Esophagus squamous epithelium (tissue), 5 donors: ENCODE measurements at regions not wholly inside any gene's neighbourhood (a gene's known extent, or its start where the extent isn't known, plus 50 kb on each side); places are given as distances from the start of the nearest gene placed in this dataset.

ENCODE experiments used
- DNase-seq: peaks from one replicate; lab custom pipeline; 2025; lab: John Stamatoyannopoulos, UW
- H3K27ac ChIP-seq, 4 donors: fragments of 200-600 bp; sonication (generic); one replicate each; pipeline ENCODE4 v1.5.1; 2016 to 2019; ENCODE audit warnings: mild to moderate bottlenecking in 1 of 4
- H3K27me3 ChIP-seq, 4 donors: fragments of 200-600 bp; sonication (generic); 1 replicate in 3 of 4; 2 replicates in 1 of 4; pipeline versions ENCODE4 v1.5.1 to v1.6.0; 2017 to 2021; ENCODE audit warnings: antibody characterized with exemption in 1 of 4
- H3K36me3 ChIP-seq, 3 donors: fragments of 200-600 bp; sonication (generic); one replicate each; pipeline ENCODE4 v1.5.1; 2016 to 2019
- H3K4me1 ChIP-seq, 3 donors: fragments of 200-600 bp; sonication (generic); one replicate each; pipeline ENCODE4 v1.5.1; 2017 to 2019
- H3K4me3 ChIP-seq, 4 donors: fragments of 200-600 bp; sonication (generic); 1 replicate in 3 of 4; 2 replicates in 1 of 4; pipeline ENCODE4 v1.5.1; 2016 to 2019; ENCODE audit warnings: mild to moderate bottlenecking in 2 of 4, moderate library complexity in 1 of 4
- H3K9me3 ChIP-seq, 3 donors: fragments of 200-600 bp; sonication (generic); one replicate each; pipeline ENCODE4 v1.5.1; 2016 to 2019
- POLR2A ChIP-seq, 4 donors: fragments of 450-650 bp; IDR thresholded peaks; one replicate each; pipeline ENCODE4 v1.6.1; 2017; ENCODE audit warnings: antibody characterized with exemption in 4 of 4, mild to moderate bottlenecking in 4 of 4, moderate library complexity in 3 of 4
- WGBS, 2 donors: methylation state at CpG; one replicate each; pipeline ENCODE4 v1.1.5; 2018; 5-methylcytosine and 5-hydroxymethylcytosine counted together
- intact Hi-C: fragments of 100-400 bp; cut with DNase I; formaldehyde crosslinking; loops from one replicate; pipeline ENCODE4 v1.15.0; 2022
- TF ChIP-seq, protein P1 (sequence below), 6 experiments: fragments of 450-650 bp in 4 of 6; fragments of 200-600 bp in 2 of 6; sonication (generic) in 2 of 6; IDR thresholded peaks; one replicate each; pipeline ENCODE4 v1.5.1; 2016 to 2019; ENCODE audit warnings: antibody characterized with exemption in 6 of 6, mild to moderate bottlenecking in 4 of 6, moderate library complexity in 4 of 6
- donor health status: DM: yes; HTN: yes; CAD: no.

- WGBS, 2 donors, result 59 to 72% methylated on average over 25 to 31 of the region's 56 CpGs
These were observed 328.1 kb downstream of the ALG10 start for GRCh38 chr12:34350092-34351041.

DNA sequence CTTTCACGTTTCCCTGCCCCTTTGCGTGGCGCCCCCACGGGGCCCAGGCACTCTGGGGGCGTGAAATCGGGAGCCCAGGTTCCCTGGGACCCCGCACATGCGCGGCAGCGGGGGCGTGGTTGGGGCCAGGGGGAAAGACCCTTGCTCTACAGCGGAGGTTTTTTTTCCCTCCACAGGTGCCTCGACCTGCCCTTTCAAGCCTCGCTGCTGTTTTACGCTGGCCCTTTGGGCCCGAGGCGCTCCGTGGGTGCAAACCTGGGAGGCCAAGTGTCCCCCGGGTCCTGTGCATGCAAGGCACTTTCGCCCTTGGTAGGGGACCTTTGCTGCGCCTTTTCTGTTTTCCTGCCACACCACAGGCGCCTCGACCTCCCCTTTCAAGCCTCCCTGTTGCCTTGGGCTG lies 329.8 kb downstream of the ALG10 start:
- Histone ChIP-seq H3K36me3 (no peaks in the 10 kb centered on the region), H3K27me3 (peaks cover 0 to 9% (median 0%) of the 10 kb centered on the region in 4 donors), H3K4me3 (no peak overlapping the region), H3K4me1 (no peaks in the 10 kb centered on the region), H3K27ac (no peak overlapping the region), H3K9me3 (peaks cover 0 to 100% (median 94%) of the 10 kb centered on the region in 3 donors)
- intact Hi-C loops, result no loop called here
- TF ChIP-seq POLR2A (IDR thresholded peaks at IDR 0.05), result no peak
- TF ChIP-seq, protein P1, sequence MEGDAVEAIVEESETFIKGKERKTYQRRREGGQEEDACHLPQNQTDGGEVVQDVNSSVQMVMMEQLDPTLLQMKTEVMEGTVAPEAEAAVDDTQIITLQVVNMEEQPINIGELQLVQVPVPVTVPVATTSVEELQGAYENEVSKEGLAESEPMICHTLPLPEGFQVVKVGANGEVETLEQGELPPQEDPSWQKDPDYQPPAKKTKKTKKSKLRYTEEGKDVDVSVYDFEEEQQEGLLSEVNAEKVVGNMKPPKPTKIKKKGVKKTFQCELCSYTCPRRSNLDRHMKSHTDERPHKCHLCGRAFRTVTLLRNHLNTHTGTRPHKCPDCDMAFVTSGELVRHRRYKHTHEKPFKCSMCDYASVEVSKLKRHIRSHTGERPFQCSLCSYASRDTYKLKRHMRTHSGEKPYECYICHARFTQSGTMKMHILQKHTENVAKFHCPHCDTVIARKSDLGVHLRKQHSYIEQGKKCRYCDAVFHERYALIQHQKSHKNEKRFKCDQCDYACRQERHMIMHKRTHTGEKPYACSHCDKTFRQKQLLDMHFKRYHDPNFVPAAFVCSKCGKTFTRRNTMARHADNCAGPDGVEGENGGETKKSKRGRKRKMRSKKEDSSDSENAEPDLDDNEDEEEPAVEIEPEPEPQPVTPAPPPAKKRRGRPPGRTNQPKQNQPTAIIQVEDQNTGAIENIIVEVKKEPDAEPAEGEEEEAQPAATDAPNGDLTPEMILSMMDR (IDR thresholded peaks at IDR 0.05), result no peak
- WGBS, 2 donors, result 69 to 72% methylated on average over 14 to 19 of the region's 23 CpGs
- DNase-seq, result no peak

More at GRCh38 chr12:34350092-34351041, 328.1 kb downstream of the ALG10 start:
- Histone ChIP-seq H3K4me3 (no peak overlapping the region), H3K36me3 (no peaks in the 10 kb centered on the region), H3K27me3 (peaks cover 0 to 9% (median 0%) of the 10 kb centered on the region in 4 donors), H3K4me1 (no peaks in the 10 kb centered on the region), H3K27ac (no peak overlapping the region), H3K9me3 (peaks cover 0 to 100% (median 93%) of the 10 kb centered on the region in 3 donors)
- TF ChIP-seq POLR2A (IDR thresholded peaks at IDR 0.05), result no peak
- TF ChIP-seq, protein P1 (IDR thresholded peaks at IDR 0.05), result no peak
- no peak for DNase-seq
- intact Hi-C loops, result no loop called here

DNA sequence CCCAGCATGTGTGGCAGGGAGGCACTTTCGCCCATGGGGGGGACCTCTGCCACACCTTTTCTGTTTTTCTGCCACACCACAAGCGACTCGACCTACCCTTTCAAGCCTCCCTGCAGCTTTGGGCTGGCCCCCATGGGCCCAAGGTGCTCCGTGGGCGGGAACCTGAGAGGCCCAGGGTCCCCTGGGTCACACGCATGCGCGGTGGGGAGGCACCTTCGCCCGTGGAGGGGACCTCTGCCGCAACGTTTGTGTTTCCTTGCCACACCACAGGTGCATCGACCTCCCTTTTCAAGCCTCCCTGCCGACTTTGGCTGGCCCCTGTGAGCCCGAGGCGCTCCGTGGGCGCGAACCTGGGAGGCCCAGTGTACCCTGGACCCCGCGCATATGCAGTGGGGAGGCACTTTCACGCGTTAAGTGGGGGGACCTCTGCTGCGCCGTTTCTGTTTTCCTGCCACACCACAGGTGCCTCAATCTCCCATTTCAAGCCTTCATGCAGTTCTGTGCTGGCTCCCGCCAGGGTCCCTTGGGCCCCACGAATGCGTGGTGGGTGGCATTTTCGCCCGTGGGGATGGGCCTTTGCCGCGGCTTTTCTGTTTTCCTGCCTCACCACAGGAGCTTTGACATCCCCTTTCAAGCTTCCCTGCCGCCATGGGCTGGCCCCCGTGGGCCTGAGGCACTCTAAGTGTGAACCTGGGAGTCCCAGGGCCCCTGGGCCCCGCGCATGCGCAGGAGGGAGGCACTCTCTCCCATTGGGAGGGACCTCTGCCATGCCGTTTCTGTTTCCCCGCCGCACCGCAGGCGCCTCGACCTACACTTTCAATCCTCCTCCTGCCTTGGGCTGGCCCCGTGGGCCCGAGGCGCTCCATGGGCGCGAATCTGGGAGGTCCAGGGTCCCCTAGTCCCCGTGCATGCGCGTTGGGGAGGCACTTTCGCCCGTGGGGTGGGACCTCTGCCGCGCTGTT lies 332.2 kb downstream of the ALG10 start:
- 55 to 65% methylated on average over 21 to 36 of the region's 55 CpGs for WGBS, 2 donors
- TF ChIP-seq POLR2A (IDR thresholded peaks at IDR 0.05), result no peak
- TF ChIP-seq, protein P1 (IDR thresholded peaks at IDR 0.05), result no peak

GRCh38 chr12:34356233-34356987 lies 334.1 kb downstream of the ALG10 start:
- no peaks in the 10 kb centered on the region for H3K4me1 ChIP-seq
- H3K27ac ChIP-seq, result no peak overlapping the region
- no peak for DNase-seq
- H3K36me3 ChIP-seq, result no peaks in the 10 kb centered on the region
- H3K27me3 ChIP-seq, result peaks cover 0 to 9% (median 0%) of the 10 kb centered on the region in 4 donors
- 66 to 81% methylated on average over 12 to 18 of the region's 39 CpGs for WGBS, 2 donors
- TF ChIP-seq, protein P1 (IDR thresholded peaks at IDR 0.05), result no peak
- no peak for TF ChIP-seq POLR2A (IDR thresholded peaks at IDR 0.05)
- no peak overlapping the region for H3K4me3 ChIP-seq
- intact Hi-C loops, result no loop called here
- H3K9me3 ChIP-seq, result peaks cover 0 to 100% (median 88%) of the 10 kb centered on the region in 3 donors

More for the DNA sequence above, 332.2 kb downstream of the ALG10 start:
- H3K36me3 ChIP-seq, result no peaks in the 10 kb centered on the region
- H3K9me3 ChIP-seq, result peaks cover 0 to 100% (median 89%) of the 10 kb centered on the region in 3 donors
- intact Hi-C loops, result no loop called here
- no peak for DNase-seq
- H3K4me3 ChIP-seq, result no peak overlapping the region
- H3K27ac ChIP-seq, result no peak overlapping the region
- no peaks in the 10 kb centered on the region for H3K4me1 ChIP-seq
- peaks cover 0 to 9% (median 0%) of the 10 kb centered on the region in 4 donors for H3K27me3 ChIP-seq
